GM21528 (cell line): ENCODE measurements at regions not wholly inside any gene's neighbourhood (a gene's known extent, or its start where the extent isn't known, plus 50 kb on each side); places are given as distances from the start of the nearest gene placed in this dataset.

Experiments
- ATAC-seq: cut with Tn5 transposase; IDR thresholded peaks from one replicate; pipeline ENCODE4 v1.9.1; 2021; ENCODE audit warnings: mild to moderate bottlenecking, moderate library complexity; ENCODE audit not compliant: unreplicated experiment, low FRiP score

GRCh38 chr20:50415021-50415515 is 95.1 kb upstream of the PTPN1 start:
- ATAC-seq: no peak

- no peak for ATAC-seq
Observed at GRCh38 chr20:50415516-50416268, 94.5 kb upstream of the PTPN1 start.

GRCh38 chr20:50416269-50417022 is 93.7 kb upstream of the PTPN1 start:
- ATAC-seq: no peak

- no peak for ATAC-seq
Observed at GRCh38 chr20:50417023-50417329, 93.2 kb upstream of the PTPN1 start.

GRCh38 chr20:50417484-50418235 is 92.5 kb upstream of the PTPN1 start:
- no peak for ATAC-seq

- ATAC-seq: no peak
Observed at GRCh38 chr20:50418890-50419642, 91.1 kb upstream of the PTPN1 start.

- no peak for ATAC-seq
Observed at GRCh38 chr20:50420380-50420779, 89.8 kb upstream of the PTPN1 start.

- ATAC-seq: no peak
Observed at GRCh38 chr20:50421356-50422340, 88.5 kb upstream of the PTPN1 start.

- ATAC-seq: no peak
Observed at GRCh38 chr20:50423758-50424157, 86.4 kb upstream of the PTPN1 start.

- ATAC-seq: no peak
Observed at GRCh38 chr20:50425076-50425475, 85.1 kb upstream of the PTPN1 start.

- no peak for ATAC-seq
Observed at GRCh38 chr20:50426866-50427718, 83.1 kb upstream of the PTPN1 start.

- ATAC-seq: no peak
Observed at GRCh38 chr20:50427719-50428083, 82.5 kb upstream of the PTPN1 start.

- no peak for ATAC-seq
Observed at GRCh38 chr20:50428097-50428828, 81.9 kb upstream of the PTPN1 start.

GRCh38 chr20:50429412-50429811 is 80.8 kb upstream of the PTPN1 start:
- no peak for ATAC-seq

GRCh38 chr20:50431066-50431450 is 79.1 kb upstream of the PTPN1 start:
- ATAC-seq: no peak

GRCh38 chr20:50433001-50433761 is 77.0 kb upstream of the PTPN1 start:
- no peak for ATAC-seq

- no peak for ATAC-seq
Observed at GRCh38 chr20:50434321-50434652, 75.9 kb upstream of the PTPN1 start.
